22Rv1 (cell line): ENCODE measurements at regions not wholly inside any gene's neighbourhood (a gene's known extent, or its start where the extent isn't known, plus 50 kb on each side); places are given as distances from the start of the nearest gene placed in this dataset.

Source experiments
- H3K27ac ChIP-seq: fragments of 450-650 bp; 2 replicates; pipeline ENCODE4 v1.5.1; 2017
- ZFX ChIP-seq: fragments of 450-650 bp; IDR thresholded peaks from 2 replicates; pipeline ENCODE4 v1.6.1; 2017; ENCODE audit warnings: antibody characterized with exemption, borderline replicate concordance
- TF ChIP-seq, protein P1 (sequence below): fragments of 450-650 bp; IDR thresholded peaks from 2 replicates; pipeline ENCODE4 v1.5.1; 2017; ENCODE audit warnings: mild to moderate bottlenecking

DNA sequence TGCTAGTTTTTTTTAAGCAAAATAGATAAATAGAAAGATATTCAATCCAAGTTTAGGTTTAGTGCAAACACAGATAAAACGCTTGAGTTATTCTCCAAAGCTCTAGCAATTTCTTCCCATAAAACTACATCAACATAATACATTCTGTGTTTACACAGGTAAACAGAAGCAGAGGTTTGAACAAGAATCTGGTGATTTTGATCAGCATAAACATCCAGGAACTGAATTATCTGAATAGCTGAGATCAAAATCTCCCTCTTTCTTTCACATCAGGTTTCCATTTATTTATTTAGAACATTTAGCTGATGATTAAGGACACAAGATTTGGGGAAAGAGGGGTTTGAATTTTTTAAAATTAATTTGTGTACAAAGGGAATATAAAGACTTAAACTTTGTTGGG lies 1564.6 kb downstream of the MRPL39 start:
- TF ChIP-seq, protein P1, sequence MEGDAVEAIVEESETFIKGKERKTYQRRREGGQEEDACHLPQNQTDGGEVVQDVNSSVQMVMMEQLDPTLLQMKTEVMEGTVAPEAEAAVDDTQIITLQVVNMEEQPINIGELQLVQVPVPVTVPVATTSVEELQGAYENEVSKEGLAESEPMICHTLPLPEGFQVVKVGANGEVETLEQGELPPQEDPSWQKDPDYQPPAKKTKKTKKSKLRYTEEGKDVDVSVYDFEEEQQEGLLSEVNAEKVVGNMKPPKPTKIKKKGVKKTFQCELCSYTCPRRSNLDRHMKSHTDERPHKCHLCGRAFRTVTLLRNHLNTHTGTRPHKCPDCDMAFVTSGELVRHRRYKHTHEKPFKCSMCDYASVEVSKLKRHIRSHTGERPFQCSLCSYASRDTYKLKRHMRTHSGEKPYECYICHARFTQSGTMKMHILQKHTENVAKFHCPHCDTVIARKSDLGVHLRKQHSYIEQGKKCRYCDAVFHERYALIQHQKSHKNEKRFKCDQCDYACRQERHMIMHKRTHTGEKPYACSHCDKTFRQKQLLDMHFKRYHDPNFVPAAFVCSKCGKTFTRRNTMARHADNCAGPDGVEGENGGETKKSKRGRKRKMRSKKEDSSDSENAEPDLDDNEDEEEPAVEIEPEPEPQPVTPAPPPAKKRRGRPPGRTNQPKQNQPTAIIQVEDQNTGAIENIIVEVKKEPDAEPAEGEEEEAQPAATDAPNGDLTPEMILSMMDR, result no peak
- TF ChIP-seq ZFX, result no peak
- peak overlapping the region; percentile 13 for H3K27ac ChIP-seq

DNA sequence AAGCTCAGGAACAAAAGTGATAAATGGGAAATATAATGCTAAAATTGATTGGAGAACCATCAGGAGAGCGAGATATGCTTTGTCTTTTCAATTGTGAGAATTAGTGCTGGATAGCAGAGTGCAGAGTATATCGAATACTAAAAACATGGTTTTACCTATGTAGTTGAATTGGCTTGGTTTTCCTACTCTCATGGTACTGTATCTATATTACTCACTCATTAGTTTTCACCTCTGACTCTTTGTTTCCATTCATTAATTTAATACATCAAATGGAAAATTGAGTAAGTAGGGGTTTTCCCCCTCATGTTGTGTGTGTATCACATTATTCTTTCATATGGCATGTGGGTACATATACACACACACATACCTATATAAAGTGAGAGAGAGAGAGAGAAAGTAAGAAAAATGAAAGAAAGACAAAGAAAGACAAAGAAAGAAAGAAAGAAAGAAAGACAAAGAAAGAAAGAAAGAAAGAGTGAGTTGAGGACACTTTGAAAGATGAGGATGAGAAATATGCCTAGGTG lies 1574.5 kb downstream of the MRPL39 start:
- no peak overlapping the region for H3K27ac ChIP-seq
- TF ChIP-seq ZFX, result no peak
- TF ChIP-seq, protein P1, result no peak

DNA sequence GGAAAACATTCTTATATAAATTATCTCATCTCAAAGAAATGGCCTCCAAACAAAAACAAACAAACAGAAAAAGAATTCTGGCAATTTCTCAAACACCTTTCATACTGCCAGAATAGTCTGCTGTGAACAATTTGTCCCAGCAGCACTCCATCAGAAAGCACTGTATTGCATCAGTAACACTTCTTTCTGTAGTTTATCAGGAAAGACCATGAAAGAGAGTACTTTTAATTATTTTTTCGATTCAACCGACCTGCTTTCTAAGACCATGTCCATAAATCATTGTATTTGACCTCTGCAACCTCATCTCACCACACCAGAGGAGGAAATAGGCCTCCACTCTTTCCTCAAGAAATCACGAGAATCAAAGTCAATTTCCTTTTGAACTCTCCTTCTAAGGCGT lies 1579.9 kb downstream of the MRPL39 start:
- TF ChIP-seq ZFX, result no peak
- TF ChIP-seq, protein P1, result no peak

GRCh38 chr21:24025101-24025500 lies 1582.2 kb downstream of the MRPL39 start:
- H3K27ac ChIP-seq, result no peak overlapping the region
- TF ChIP-seq ZFX, result no peak
- TF ChIP-seq, protein P1, result no peak

More for the DNA sequence above, 1579.9 kb downstream of the MRPL39 start:
- no peak overlapping the region for H3K27ac ChIP-seq

- TF ChIP-seq ZFX, result no peak
- TF ChIP-seq, protein P1, result no peak
- no peak overlapping the region for H3K27ac ChIP-seq
Observed at GRCh38 chr21:24023936-24024335, 1583.3 kb downstream of the MRPL39 start.

DNA sequence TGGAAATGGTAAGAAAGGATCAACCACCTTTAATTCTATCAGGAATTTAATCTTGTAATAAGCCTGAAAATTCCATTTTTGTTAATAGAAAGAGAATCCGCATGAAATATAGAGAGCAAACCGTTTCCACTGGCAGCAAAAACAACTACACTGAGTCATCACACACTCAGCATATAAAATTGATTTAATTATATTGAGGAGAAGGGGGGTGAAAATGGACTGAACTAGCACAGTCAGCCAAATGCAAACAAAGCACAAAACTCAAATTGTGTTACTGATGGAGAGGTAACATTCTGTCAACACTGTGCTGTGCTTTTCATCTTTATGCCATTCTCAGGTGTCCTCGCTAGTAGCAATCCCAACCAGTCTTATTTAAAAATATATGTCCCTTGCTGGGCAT lies 1583.9 kb downstream of the MRPL39 start:
- no peak overlapping the region for H3K27ac ChIP-seq

DNA sequence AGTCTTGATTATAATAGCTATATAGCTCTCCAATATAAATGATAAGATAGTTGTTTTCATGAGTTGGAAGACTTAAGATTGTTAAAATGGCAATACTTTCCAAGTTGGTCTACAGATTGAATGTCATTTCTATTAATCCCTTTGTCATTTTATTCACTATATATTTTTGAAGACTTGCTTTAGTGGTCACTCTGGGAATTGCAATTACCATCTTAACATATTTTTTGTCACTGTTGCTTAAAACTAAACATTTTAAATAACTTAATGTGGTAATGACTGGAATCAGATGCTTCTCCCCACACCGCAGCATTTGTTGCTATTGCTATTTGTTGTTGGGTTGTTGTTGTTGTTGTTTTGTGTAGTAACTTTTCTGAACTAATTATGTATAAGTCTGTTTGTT lies 1592.9 kb downstream of the MRPL39 start:
- no peak overlapping the region for H3K27ac ChIP-seq
- TF ChIP-seq, protein P1, result peak; percentile 48
- no peak for TF ChIP-seq ZFX

More for the DNA sequence above, 1583.9 kb downstream of the MRPL39 start:
- no peak for TF ChIP-seq ZFX
- TF ChIP-seq, protein P1, result no peak
